B cell (primary cell): ENCODE measurements at regions not wholly inside any gene's neighbourhood (a gene's known extent, or its start where the extent isn't known, plus 50 kb on each side); places are given as distances from the start of the nearest gene placed in this dataset.

Experiments
- EZH2 ChIP-seq: IDR thresholded peaks from 2 replicates; pipeline ENCODE4 v1.6.1; 2012; ENCODE audit warnings: borderline replicate concordance, low read depth, mild to moderate bottlenecking, moderate library complexity, low read length; ENCODE audit not compliant: insufficient read depth, poor library complexity, severe bottlenecking
- TF ChIP-seq, protein P1 (sequence below): fragments of 200-600 bp; IDR thresholded peaks from one replicate; pipeline ENCODE4 v1.8.0; 2022; ENCODE audit warnings: antibody characterized with exemption, mild to moderate bottlenecking

DNA sequence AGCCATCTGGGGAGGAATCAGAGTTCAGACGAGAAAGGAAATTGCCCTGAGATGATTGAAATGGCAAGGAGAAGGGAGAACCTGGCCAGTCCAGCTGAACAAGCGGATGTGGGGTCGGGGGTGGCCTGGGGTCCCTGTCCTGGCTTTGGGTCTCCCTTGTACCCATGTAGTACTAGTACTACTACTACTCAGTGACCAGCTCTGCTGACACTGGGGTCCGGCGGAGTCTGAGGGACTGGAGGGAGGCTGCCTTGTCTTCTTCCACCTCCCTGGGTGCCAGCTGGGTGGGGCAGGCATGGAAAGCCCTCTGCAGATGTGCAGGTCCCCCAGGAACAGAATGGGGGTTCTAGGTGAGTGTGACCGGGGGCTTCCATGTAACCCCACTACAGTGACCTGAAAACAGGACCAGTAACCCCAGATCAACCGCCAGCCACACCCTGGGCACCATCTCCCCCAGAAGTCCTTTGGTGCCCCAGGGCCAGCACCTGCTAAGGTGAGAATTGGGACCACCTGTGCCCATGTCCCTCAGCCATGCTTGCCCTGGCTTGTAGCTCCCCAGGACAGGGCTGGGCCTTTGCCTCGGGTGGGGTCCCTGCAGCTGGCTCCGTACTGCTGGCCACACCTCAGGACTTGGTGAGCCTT lies 89.1 kb upstream of the COL5A1 start:
- TF ChIP-seq, protein P1, sequence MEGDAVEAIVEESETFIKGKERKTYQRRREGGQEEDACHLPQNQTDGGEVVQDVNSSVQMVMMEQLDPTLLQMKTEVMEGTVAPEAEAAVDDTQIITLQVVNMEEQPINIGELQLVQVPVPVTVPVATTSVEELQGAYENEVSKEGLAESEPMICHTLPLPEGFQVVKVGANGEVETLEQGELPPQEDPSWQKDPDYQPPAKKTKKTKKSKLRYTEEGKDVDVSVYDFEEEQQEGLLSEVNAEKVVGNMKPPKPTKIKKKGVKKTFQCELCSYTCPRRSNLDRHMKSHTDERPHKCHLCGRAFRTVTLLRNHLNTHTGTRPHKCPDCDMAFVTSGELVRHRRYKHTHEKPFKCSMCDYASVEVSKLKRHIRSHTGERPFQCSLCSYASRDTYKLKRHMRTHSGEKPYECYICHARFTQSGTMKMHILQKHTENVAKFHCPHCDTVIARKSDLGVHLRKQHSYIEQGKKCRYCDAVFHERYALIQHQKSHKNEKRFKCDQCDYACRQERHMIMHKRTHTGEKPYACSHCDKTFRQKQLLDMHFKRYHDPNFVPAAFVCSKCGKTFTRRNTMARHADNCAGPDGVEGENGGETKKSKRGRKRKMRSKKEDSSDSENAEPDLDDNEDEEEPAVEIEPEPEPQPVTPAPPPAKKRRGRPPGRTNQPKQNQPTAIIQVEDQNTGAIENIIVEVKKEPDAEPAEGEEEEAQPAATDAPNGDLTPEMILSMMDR, result no peak
- TF ChIP-seq EZH2, result no peak
